RPMI8226 (cell line): ENCODE measurements at regions not wholly inside any gene's neighbourhood (a gene's known extent, or its start where the extent isn't known, plus 50 kb on each side); places are given as distances from the start of the nearest gene placed in this dataset.
"Not testable (repeated sequence)": the region's sequence is repeated elsewhere in the genome, so short reads cannot be mapped to it uniquely, and the experiment has no call there.

Experiments
- DNase-seq: peaks from one replicate; pipeline ENCODE4 v3.0.0-alpha.2; 2015

DNA sequence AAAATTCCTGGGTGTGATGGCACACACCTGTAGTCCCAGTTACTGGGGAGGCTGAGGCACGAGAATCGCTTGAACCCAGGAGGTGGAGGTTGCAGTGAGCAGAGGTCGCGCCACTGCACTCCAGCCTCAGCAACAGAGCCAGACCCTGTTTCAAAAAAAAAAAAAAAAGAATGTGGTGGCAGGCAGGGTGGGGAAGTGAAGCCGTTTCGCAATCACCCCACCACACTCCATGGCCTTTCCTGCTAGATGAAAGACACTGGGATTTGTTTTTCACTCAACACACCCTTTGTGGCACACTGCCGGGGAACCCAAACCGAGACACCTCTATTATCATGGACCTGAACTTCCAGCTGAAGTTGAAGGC lies 172.4 kb upstream of the IQSEC1 start:
- DNase-seq, result no peak

DNA sequence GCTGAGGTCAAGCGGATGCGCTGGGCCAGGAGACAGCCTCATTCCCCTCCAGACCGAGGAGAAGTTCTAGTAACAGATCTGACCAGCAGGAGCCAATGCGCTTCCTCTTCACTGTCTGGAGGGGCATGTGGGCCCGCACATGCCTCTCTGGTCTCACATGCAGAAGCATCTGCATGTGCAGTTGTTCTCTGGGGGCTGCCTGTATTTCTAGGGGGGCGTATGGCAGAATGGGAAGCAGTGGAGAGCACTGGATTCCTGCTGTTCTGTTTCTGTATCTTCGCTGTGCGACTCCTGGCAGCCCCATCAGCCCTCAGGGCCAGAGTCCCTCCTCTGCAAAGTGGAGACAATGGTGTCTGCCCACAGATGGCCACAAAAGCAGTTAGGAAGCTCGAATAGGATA lies 170.4 kb upstream of the IQSEC1 start:
- DNase-seq, result no peak

DNA sequence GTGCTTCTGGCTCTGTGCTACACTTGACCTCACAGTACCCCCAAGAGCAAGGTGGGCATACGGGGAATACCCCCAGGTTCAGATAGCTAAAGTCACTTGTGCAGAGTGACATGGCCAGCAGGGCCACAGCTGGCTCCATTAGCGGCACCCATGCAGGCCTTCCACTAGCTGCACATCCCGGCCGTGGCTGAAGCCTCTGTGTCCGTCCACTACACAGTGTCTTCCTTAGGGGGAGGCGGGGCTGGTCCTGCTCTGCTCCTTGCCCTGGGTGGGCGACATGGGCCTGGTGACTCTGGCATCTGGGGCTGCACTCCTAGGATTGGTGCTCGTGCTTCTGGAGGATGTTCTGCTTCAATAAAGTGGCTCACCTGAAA lies 169.1 kb upstream of the IQSEC1 start:
- DNase-seq, result no peak

DNA sequence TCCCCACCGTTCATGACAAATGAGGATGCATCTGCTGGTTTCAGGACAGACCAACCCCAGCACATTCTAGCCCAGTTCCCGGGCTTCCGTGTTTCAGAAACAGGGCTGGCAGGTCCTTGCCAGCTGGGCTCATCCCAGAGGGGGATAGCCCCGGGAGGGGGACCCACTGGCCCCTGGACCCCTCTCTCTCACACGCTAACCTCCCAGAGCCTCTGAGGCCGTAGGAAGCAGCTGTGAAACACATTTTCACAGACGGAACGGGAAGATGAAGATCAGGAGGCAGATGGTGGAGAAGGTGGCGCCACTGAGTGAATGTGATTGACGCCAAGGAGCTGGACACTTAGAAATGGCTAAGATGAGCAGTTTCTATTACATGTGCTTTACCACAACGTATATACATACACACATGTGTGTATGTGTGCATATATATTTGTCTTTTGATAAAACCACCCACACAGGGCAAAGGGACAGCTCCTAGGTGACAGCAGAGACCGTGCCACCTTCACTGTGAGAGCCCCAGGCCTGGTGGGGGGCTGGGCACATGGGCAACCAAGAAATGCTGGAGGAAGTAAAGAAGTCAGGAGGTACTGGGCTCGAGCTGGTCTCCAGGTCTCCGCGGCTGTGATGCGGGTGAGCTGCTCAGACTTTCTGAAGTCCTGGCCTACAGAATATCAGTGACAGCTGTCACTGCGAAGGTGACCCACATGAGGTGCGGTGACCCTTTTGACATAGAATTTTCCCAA lies 168.6 kb upstream of the IQSEC1 start:
- no peak for DNase-seq

DNA sequence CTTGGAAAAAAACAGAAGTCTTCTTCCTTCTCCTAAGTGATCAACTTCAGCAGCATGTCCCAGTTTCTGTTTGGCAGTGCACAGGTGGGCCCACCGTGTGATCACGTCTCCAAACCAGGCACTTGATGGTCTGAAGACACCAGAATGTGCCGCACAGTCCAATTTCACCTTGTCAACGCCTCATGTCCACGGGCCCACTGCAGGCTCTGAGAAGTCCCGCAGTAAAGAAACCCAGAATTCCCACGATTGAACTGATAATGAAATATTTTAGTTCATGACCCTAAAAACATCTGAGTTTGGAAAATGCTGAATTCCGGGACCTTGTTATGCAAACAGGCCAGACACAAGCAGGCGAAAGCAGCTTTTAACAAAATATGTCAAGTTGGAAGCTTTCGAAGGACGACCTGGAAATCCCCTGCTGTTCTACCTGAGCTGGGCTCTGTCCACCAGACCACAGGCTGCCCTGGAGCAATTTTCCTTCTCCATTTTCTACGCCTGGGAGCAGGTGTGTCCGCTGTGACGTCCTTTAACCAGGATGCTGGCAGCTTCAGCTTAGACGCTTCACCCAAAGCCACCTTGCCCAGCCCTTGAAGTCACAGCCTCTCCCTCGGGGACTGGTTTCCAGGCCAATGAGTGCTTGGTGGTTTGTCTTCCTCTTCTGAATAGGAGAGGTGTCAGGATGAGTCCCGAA lies 167.8 kb upstream of the IQSEC1 start:
- no peak for DNase-seq

DNA sequence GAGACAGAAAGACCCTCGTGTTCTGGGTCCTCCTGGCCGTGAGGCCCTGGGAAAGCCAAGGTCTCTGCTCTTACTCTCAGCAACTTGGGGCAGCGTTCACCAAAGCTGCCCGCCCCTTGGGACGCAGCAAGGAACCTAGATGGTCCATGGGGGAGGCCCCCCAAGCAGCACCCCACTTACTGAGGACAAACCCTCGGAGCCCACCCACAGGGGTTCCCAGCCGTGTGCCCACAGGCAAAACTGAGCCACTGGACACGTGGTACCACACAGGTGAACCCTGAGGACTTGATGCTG lies 166.2 kb upstream of the IQSEC1 start:
- DNase-seq, result no peak

- no peak for DNase-seq
Measured at GRCh38 chr3:13238687-13239466, 165.6 kb upstream of the IQSEC1 start.

DNA sequence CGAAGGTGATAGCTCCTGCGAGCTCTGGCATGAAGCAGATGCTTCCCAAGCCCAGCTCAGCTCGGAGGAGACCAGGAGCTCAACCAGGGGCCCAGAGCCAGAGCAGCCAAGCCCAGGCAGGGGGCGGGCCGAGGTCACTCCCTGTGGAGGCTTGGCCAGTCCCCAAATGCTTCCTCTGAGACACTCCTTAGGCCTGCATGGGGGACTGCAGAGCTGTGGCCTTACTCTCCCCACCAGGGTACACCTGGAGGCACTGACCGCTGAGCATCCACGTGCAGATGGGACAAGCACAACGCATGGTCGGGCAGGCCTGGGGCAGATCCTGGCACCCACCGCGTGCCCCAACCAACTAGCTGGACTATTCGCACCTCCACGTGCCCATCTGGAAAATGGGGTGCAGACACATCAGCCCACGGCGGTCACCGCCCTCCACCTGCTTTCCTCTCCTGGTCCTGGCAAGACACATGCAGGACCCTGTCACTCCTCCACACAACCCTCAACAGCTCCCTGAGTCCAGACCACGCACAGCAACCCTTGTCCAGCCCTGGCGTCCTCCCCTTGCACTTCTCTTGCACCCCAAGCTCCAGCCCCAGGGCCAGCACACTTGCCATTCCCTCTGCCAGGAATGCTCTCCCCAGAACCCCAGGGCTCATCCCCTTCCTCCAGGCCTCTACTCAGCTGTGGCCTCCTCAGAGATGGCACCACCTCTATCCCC lies 164.7 kb upstream of the IQSEC1 start:
- no peak for DNase-seq

- no peak for DNase-seq
Measured at GRCh38 chr3:13236557-13237173, 163.4 kb upstream of the IQSEC1 start.

DNA sequence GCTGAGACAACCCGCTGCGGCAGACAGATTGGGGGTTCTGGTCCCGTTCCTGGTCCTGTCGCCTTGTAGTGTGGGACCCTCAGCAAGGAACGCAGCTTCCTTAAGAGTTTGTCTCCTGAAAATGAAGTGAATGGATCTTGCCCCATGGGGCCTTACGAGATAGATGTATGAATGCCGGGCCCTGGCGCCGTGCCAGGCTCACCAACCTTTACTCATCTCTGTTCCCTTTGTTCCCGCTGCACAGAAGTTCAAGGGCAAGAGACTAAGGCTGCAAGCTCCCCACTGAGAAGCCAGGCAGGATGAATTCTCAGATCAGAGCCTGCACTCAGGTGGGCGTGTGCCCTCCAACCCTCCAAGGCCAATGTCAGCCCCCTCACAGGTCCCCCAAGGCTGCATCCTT lies 162.7 kb upstream of the IQSEC1 start:
- DNase-seq, result no peak

DNA sequence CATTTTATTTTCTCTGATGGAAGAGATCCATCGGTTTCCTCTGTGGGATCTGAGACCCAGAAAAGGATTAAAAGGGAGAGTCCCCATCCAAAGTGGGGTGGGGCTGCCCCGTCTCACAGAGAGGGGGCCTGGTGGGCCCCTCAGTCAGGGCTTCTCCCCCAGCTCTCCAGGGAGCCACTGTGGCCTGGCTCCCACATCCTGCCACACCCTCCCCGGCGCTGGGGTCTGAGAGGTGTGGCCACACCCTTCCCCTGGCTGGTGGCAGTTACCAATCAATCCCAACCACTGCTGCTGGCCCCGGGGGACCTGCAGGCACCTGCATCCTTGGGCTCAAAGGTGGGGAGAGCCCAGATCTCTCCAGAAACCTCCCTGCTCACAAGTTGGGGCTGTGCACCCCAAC lies 161.8 kb upstream of the IQSEC1 start:
- DNase-seq, result no peak

- no peak for DNase-seq
Measured at GRCh38 chr3:13234666-13235065, 161.4 kb upstream of the IQSEC1 start.

DNA sequence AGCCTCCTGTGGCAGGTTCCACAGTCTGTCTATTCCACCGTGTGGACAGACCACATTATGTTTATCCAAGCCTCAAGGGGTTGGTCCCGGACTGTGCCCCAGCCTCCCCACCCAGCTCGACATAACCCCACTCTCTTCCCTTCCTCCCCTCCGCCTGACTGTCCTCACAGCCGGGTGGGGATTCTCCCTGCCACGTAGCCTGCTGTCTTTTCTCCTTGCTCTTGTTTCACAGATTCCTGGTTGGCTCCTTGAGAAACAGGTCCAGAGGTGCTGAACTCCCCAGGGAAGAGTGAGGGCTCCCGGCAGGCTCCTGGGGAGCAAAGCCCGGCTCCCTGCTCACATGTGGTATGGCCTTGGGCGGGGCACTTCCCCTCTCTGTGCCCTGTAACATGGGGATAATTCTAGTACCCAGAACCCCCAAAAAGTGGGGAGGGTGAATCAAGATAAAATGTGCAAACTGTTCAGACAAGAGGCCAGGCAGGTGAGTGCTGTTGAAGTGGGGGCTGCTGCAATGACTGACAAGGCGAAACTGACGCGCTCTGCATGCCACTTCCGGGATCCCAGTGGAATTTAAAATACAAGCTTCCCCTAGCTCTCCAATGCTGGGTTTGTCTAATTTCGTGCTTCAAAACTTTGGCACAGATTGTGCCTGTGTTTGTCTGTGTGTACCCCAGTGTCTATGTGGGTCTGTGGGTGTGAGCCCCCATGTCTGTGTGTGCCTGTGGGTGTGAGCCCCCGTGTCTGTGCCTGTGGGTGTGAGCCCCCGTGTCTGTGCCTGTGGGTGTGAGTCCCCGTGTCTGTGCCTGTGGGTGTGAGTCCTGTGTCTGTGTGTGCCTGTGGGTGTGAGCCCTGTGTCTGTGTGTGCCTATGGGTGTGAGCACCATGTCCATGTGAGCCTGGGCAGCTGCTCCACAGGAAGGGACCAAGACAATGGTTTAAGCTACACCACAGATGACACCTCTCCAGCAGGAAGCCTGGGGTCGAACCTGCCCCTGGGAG lies 160.6 kb upstream of the IQSEC1 start:
- peak; percentile 40 for DNase-seq

DNA sequence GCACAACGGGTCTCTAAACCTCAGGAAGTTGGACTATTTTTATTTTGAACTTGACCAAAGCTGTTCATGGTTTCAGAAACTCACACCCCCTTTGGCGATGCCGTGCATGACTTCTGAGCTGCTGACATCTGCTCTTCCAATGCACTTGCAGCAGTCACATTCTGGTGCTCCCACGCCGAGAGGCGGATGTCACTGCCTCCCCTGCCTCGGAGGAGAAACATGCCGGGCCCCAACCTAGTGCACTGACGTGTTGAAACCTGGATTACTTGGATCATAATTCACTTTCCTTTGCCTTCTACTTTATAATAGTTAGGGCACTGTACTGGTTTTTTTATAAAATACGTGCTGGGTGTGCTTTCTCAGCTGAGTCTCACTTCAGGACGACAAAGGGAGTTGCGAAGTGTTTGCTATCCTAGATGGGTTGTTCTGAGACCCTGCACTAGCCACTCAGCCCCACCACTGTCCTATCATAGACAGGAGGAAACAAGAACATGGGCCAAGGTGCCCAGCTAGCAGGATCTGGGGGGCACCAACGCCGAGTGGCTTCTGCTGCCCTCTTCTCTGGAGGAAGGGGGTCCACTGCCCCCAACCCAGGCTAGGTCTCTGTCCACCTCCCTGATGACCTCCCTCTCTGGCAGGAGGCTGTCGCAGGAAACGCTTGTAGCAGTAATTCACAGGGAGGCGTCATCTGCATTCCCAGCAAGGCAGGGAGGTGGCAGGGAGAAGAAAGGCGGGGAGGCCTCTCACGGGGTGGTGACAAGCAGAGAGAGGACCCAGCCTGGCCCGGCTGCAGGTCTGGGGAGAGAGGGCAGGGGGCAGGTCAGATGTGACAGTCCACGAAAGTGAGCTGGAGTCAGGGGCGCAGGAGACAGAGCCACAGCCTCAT lies 158.8 kb upstream of the IQSEC1 start:
- DNase-seq, result peak; percentile 43

DNA sequence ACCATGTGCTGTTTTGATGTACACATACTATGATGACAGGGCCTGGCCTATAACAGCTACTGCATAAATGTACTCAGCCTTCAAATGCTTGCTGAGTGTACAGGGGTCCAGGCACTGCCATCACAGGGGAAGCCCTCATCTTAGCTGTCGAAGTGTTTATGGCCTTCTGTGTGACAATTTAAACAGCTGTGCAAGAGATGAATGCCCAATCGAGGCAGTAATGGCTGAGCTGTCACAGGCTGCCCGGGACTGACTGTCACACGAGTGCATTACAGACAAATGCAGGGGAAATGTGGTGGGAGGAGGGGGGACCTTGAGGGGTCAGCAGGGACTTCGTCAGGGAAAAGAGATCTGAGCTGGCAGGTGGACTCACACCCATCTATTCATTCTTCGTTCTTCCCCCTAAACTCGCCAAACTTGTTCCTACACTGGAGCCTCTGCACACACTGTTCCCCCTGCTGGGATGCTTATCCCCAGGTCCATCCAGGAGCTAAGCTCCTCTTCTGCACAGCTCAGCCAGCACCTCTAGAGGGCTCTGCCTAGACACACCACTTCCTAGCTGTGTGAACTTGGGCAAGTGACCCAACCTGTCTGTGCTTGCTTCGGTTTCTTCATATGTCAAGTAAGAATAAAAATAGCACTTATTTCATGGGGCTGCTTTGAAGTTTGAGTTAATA lies 156.2 kb upstream of the IQSEC1 start:
- peak; percentile 46 for DNase-seq

GRCh38 chr3:13228584-13228983 lies 155.4 kb upstream of the IQSEC1 start:
- no peak for DNase-seq

GRCh38 chr3:13228169-13228568 lies 154.9 kb upstream of the IQSEC1 start:
- not testable (repeated sequence) for DNase-seq

DNA sequence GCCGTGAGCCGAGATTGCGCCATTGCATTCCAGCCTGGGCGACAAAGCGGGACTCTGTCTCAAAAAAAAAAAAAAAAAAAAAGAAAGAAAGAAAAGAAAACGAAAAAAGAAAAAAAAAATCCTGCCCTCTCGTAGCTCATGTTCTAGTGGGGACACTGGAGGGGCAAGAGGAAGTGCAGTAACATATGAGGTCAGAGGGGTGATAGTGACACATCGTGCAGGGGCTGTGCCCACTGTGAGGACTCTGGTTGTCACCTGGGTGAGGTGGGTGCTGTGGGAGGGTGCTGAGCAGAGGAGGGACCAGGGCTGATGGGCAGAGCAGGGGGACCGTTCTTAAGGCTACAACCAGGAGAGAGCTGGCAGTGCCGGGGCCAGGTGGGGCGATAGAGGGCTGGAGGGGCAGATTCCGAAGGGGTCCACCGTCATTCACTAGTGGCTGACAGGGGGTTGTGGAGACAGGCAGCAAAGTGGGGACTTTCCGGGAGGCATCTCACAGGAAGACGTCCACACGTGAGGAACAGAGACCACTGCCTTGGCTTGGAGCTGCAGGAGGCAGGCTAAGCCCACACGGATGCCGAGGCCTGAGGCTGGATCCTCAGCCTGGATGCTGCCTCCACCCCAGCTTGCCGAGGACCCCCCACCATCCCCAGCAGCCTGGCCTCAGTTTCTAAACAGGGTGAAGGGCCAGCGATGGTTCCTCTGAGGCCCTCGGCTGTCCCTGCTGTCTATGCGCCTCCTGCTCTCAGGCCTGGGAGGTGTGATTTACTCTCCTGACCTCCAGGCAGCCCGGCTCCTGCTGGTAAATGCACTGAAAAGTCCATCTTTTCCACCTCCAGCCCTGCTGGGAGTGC lies 154.3 kb upstream of the IQSEC1 start:
- no peak for DNase-seq

- DNase-seq, result no peak
Measured at GRCh38 chr3:13224967-13225366, 151.7 kb upstream of the IQSEC1 start.
